Caco-2 (cell line): ENCODE measurements at regions not wholly inside any gene's neighbourhood (a gene's known extent, or its start where the extent isn't known, plus 50 kb on each side); places are given as distances from the start of the nearest gene placed in this dataset.

Experiments used
- BruUV-seq: library from RNA; stranded (reverse); fragments of 400-500 nt; replicated peaks from 2 replicates; lab custom pipeline; 2021; lab: Mats Ljungman, UMichigan
- CTCF ChIA-PET: fragments of 300-600 bp; sonication (Branson Sonifier 250); formaldehyde crosslinking; loops from one replicate; lab custom pipeline; 2022; ENCODE audit warnings: antibody characterized with exemption; lab: Charles Lee
- POLR2A ChIA-PET: fragments of 300-600 bp; sonication (Branson Sonifier 250); formaldehyde crosslinking; loops from one replicate; lab custom pipeline; 2022; ENCODE audit warnings: antibody characterized with exemption; lab: Charles Lee
- DNase-seq, 2 experiments: peaks; one replicate each; pipeline versions ENCODE4 v3.0.0 to v3.0.0-alpha.2; 2020 to 2022
- H3K27me3 ChIP-seq: replicated peaks from 2 replicates; pipeline ENCODE4 v1.6.0; 2011; ENCODE audit warnings: low read length; ENCODE audit not compliant: control insufficient read depth, insufficient read depth
- H3K36me3 ChIP-seq: 2 replicates; pipeline ENCODE4 v1.5.1; 2011; ENCODE audit warnings: low read length; ENCODE audit not compliant: control insufficient read depth, insufficient read depth
- H3K4me1 ChIP-seq: fragments of 250-450 bp; sonication (Bioruptor Pico); 2 replicates; pipeline ENCODE4 v1.5.1; 2020; ENCODE audit warnings: mild to moderate bottlenecking
- H3K4me3 ChIP-seq: 2 replicates; pipeline ENCODE4 v1.5.1; 2011; ENCODE audit warnings: low read depth, mild to moderate bottlenecking, control low read depth, low read length
- H3K9me3 ChIP-seq: fragments of 250-450 bp; sonication (Bioruptor Pico); 2 replicates; pipeline ENCODE4 v1.5.1; 2020; ENCODE audit warnings: mild to moderate bottlenecking, moderate library complexity
- H3K27ac Mint-ChIP-seq: one replicate; pipeline ENCODE4 v1.8.0; 2022; ENCODE audit warnings: mixed read lengths; ENCODE audit not compliant: unreplicated experiment
- H3K27me3 Mint-ChIP-seq: one replicate; pipeline ENCODE4 v1.8.0; 2022; ENCODE audit warnings: mixed read lengths; ENCODE audit not compliant: insufficient read depth, unreplicated experiment
- H3K36me3 Mint-ChIP-seq: one replicate; pipeline ENCODE4 v1.8.0; 2022; ENCODE audit warnings: mild to moderate bottlenecking, mixed read lengths; ENCODE audit not compliant: insufficient read depth, unreplicated experiment
- H3K4me1 Mint-ChIP-seq: one replicate; pipeline ENCODE4 v1.8.0; 2022; ENCODE audit warnings: low read depth, mixed read lengths; ENCODE audit not compliant: unreplicated experiment
- H3K4me3 Mint-ChIP-seq: one replicate; pipeline ENCODE4 v1.8.0; 2022; ENCODE audit warnings: mild to moderate bottlenecking, moderate library complexity, mixed read lengths; ENCODE audit not compliant: unreplicated experiment
- H3K9me3 Mint-ChIP-seq: one replicate; pipeline ENCODE4 v1.8.0; 2022; ENCODE audit warnings: mixed read lengths; ENCODE audit not compliant: unreplicated experiment
- intact Hi-C: fragments of 100-400 bp; cut with micrococcal nuclease; formaldehyde crosslinking; loops from one replicate; pipeline ENCODE4 v1.10.0; 2022; ENCODE audit not compliant: unreplicated experiment
- TF ChIP-seq, protein P1 (sequence below), 2 experiments: fragments of 200-600 bp in 1 of 2; IDR thresholded peaks; 1 replicate in 1 of 2; 2 replicates in 1 of 2; pipeline versions ENCODE4 v1.5.1 to v1.8.0; 2011 to 2022; ENCODE audit warnings: antibody characterized with exemption in 1 of 2, control low read depth in 1 of 2, inconsistent platforms in 1 of 2, low read depth in 1 of 2, low read length in 1 of 2, mild to moderate bottlenecking in 1 of 2, moderate library complexity in 1 of 2; ENCODE audit not compliant: insufficient read depth in 1 of 2, severe bottlenecking in 1 of 2, unreplicated experiment in 1 of 2

DNA sequence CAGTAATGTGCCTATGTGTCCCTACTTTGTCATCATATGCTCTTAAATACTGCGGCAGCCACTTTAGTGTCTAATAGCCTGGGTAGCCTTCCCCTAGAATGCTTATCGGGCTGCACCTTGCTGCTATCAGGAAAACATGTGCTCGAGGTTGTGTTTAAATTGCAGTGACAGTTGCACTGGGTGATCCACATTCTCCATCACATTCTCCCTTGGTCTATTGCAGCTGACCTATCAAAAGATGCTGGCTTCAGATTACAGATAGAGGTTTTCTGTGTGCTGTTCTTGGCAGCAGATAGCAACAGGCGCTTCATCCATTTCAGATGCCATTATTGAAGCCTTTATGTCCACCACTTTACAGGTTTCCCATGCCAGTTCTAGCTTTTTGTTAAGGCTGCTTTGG lies 130.1 kb upstream of the MDFIC start:
- POLR2A ChIA-PET: no interaction called here
- no peak overlapping the region for H3K4me3 ChIP-seq
- H3K36me3 Mint-ChIP-seq: no peaks in the 10 kb centered on the region
- H3K27ac Mint-ChIP-seq: no peak overlapping the region
- no peaks in the 10 kb centered on the region for H3K4me1 Mint-ChIP-seq
- H3K27me3 ChIP-seq: no peaks in the 10 kb centered on the region
- intact Hi-C loops: no loop called here
- no peak overlapping the region for H3K4me3 Mint-ChIP-seq
- TF ChIP-seq, protein P1, sequence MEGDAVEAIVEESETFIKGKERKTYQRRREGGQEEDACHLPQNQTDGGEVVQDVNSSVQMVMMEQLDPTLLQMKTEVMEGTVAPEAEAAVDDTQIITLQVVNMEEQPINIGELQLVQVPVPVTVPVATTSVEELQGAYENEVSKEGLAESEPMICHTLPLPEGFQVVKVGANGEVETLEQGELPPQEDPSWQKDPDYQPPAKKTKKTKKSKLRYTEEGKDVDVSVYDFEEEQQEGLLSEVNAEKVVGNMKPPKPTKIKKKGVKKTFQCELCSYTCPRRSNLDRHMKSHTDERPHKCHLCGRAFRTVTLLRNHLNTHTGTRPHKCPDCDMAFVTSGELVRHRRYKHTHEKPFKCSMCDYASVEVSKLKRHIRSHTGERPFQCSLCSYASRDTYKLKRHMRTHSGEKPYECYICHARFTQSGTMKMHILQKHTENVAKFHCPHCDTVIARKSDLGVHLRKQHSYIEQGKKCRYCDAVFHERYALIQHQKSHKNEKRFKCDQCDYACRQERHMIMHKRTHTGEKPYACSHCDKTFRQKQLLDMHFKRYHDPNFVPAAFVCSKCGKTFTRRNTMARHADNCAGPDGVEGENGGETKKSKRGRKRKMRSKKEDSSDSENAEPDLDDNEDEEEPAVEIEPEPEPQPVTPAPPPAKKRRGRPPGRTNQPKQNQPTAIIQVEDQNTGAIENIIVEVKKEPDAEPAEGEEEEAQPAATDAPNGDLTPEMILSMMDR (IDR thresholded peaks at IDR 0.05; ENCODE audit: insufficient read depth in 1 of 2, low read depth in 1 of 2, low read length in 1 of 2, severe bottlenecking in 1 of 2, unreplicated experiment in 1 of 2): no peak
- no peaks in the 10 kb centered on the region for H3K9me3 Mint-ChIP-seq
- CTCF ChIA-PET: no interaction called here
- no peaks in the 10 kb centered on the region for H3K36me3 ChIP-seq
- DNase-seq: no peak
- H3K9me3 ChIP-seq: no peaks in the 10 kb centered on the region
- no peaks in the 10 kb centered on the region for H3K4me1 ChIP-seq
- BruUV-seq: no TSS peak
- peaks cover 13% of the 10 kb centered on the region for H3K27me3 Mint-ChIP-seq

DNA sequence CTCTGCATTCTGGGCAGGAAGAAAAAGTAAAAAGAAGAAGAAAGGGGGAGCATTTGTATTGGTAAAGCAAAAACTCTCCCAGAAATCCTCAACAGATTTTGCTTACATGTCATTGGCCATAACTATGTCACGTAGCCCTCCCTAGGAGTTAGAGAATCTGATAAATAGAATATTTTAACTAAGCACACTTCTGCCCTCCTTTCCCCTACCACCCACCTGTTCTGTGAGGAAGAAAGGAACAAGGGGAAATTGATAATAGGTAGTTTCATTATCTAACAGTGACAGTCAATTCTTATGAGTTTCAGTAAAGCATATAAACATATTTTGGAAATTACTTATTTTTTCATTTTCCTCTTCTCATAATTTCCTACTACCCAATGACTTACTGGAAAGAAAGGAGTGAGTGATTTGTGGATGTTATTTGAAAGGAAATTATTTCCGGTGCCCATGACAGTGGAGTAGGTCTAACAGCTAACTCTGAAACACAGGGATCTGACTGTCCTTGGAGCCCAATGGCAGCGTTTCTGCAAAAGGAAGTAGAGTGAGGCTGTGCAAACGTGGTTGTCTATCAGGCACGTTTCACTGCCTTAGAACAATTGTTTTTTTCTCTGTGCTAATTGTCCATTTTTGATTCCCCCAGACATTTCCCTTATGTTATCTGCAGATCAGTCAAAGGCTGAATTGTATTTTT lies 128.6 kb upstream of the MDFIC start:
- Mint-ChIP-seq H3K36me3 (no peaks in the 10 kb centered on the region), H3K9me3 (no peaks in the 10 kb centered on the region), H3K4me1 (no peaks in the 10 kb centered on the region), H3K27ac (no peak overlapping the region), H3K4me3 (no peak overlapping the region), H3K27me3 (peaks cover 16% of the 10 kb centered on the region)
- intact Hi-C loops: no loop called here
- no peaks in the 10 kb centered on the region for H3K27me3 ChIP-seq
- H3K4me1 ChIP-seq: no peaks in the 10 kb centered on the region
- ChIA-PET CTCF (no interaction called here), POLR2A (no interaction called here)
- no peaks in the 10 kb centered on the region for H3K9me3 ChIP-seq
- TF ChIP-seq, protein P1 (IDR thresholded peaks at IDR 0.05; ENCODE audit: insufficient read depth in 1 of 2, low read depth in 1 of 2, low read length in 1 of 2, severe bottlenecking in 1 of 2, unreplicated experiment in 1 of 2): no peak
- no peak overlapping the region for H3K4me3 ChIP-seq
- no TSS peak for BruUV-seq
- no peaks in the 10 kb centered on the region for H3K36me3 ChIP-seq
- DNase-seq: no peak

DNA sequence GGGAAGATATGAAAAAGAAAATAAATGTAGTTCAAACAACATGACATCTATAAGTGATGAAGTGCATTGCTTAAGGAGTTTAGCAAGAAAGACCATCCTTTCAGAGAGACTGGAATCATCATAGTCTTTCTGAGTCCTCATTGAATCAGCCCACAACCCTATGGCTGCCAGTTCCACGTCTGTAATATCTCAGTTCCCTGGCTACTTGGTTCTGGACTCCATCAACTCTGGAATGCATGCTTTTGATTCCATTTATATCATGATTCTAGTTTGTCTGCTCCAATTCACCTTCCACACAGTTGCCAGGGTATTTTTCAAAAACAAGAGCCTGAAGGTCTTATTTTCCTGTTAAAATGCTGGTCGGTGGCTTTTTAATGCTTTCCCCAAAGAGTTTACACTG lies 126.4 kb upstream of the MDFIC start:
- BruUV-seq: no TSS peak
- Histone ChIP-seq H3K27me3 (no peaks in the 10 kb centered on the region), H3K9me3 (no peaks in the 10 kb centered on the region), H3K36me3 (no peaks in the 10 kb centered on the region), H3K4me3 (no peak overlapping the region), H3K4me1 (no peaks in the 10 kb centered on the region)
- Mint-ChIP-seq H3K27me3 (peaks cover 16% of the 10 kb centered on the region), H3K27ac (no peak overlapping the region), H3K4me3 (no peak overlapping the region), H3K36me3 (no peaks in the 10 kb centered on the region), H3K4me1 (no peaks in the 10 kb centered on the region), H3K9me3 (no peaks in the 10 kb centered on the region)
- TF ChIP-seq, protein P1 (IDR thresholded peaks at IDR 0.05; ENCODE audit: insufficient read depth in 1 of 2, low read depth in 1 of 2, low read length in 1 of 2, severe bottlenecking in 1 of 2, unreplicated experiment in 1 of 2): no peak
- intact Hi-C loops: no loop called here
- ChIA-PET CTCF (no interaction called here), POLR2A (no interaction called here)
- no peak for DNase-seq
